ENCODE measurements at regions not wholly inside any gene's neighbourhood (a gene's known extent, or its start where the extent isn't known, plus 50 kb on each side); places are given as distances from the start of the nearest gene placed in this dataset.

DNA sequence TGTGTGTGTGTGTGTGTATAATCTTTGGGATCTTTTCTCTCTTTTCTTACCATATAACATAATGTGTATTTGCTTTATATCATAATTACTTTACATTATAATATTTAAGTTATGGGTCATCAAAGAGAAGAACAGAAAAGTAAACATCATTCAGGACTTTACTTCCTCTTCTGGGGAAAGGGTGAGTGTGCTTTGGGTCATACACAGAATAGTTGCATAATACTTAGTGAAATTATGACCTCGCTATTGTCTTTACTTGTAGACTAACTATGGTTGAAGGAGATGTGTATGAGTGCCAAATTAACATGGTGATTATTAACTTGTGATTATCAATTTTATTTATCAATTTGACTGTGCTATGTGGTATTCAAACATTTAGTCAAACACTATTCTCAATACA, 1086.9 kb downstream of the DIPK2A start:
- H3K36me3 ChIP-seq (ENCODE audit: insufficient read depth in 1 of 2, low read depth in 1 of 2) = no peaks in the 10 kb centered on the region
- TF ChIP-seq, protein P1, sequence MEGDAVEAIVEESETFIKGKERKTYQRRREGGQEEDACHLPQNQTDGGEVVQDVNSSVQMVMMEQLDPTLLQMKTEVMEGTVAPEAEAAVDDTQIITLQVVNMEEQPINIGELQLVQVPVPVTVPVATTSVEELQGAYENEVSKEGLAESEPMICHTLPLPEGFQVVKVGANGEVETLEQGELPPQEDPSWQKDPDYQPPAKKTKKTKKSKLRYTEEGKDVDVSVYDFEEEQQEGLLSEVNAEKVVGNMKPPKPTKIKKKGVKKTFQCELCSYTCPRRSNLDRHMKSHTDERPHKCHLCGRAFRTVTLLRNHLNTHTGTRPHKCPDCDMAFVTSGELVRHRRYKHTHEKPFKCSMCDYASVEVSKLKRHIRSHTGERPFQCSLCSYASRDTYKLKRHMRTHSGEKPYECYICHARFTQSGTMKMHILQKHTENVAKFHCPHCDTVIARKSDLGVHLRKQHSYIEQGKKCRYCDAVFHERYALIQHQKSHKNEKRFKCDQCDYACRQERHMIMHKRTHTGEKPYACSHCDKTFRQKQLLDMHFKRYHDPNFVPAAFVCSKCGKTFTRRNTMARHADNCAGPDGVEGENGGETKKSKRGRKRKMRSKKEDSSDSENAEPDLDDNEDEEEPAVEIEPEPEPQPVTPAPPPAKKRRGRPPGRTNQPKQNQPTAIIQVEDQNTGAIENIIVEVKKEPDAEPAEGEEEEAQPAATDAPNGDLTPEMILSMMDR (IDR thresholded peaks at IDR 0.05) = no peak
- intact Hi-C loops (cut with DNase I) = no loop called here

DNA sequence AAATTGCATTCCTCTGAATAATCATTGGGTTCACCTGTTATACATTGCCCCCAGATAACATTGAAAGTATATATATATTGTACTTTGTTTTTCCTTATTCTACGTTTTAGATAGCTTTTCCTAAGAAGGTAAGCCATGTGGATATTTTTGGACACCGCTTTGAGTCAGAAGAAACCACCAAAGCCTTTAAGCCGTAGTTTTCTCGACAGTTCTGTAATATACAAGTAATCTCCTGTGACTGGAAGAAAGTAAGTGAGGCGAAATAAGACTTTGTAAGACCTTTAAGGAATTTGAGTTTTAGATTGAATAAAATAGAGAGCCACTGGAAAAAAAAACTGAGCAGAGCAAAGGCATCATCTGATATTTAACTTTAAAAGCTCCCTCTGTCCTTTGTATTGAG, 1092.0 kb downstream of the DIPK2A start:
- Histone ChIP-seq H3K4me1 (no peaks in the 10 kb centered on the region), H3K27me3 (ENCODE audit: insufficient read depth in 3 of 3, low read length in 2 of 3) (no peaks in the 10 kb centered on the region), H3K4me3 (no peak overlapping the region), H3K36me3 (ENCODE audit: insufficient read depth in 1 of 2, low read depth in 1 of 2) (no peaks in the 10 kb centered on the region), H3K9me3 (no peaks in the 10 kb centered on the region), H3K27ac (no peak overlapping the region)
- no peak for DNase-seq
- ATAC-seq = no peak
- intact Hi-C loops (cut with DNase I) = no loop called here
- TF ChIP-seq, protein P1 (IDR thresholded peaks at IDR 0.05) = no peak
- 70 to 73% (median 70%) methylated on average over 5 of the region's 5 CpGs for WGBS, 3 donors

More for the DNA sequence above, 1086.9 kb downstream of the DIPK2A start:
- Histone ChIP-seq H3K27ac (no peak overlapping the region), H3K27me3 (ENCODE audit: insufficient read depth in 3 of 3, low read length in 2 of 3) (no peaks in the 10 kb centered on the region), H3K4me1 (no peaks in the 10 kb centered on the region), H3K4me3 (no peak overlapping the region), H3K9me3 (no peaks in the 10 kb centered on the region)
- 88 to 96% (median 94%) methylated on average over 1 of the region's 1 CpG for WGBS, 3 donors
- DNase-seq (no peak), ATAC-seq (no peak)

DNA sequence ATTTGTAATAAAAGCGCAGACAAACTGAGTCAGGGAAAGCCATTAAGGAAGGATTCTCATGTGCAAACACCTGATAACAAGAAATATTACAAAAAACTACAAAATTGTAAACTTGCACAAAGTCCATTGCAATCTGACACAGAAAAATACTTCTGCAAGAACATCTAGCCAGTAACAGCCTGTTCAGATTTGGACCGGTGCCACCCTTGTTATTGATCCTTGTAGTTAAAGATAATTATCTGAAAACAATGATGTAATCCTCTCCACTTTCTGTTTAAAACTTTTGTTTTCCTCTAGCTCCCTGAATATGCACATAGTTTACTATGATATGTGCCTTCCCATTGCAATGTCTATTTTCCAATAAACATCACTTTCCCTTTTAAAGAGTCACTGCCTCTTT, 1090.2 kb downstream of the PLOD2 start:
- Histone ChIP-seq H3K27ac (no peak overlapping the region), H3K9me3 (no peaks in the 10 kb centered on the region), H3K27me3 (ENCODE audit: insufficient read depth in 3 of 3, low read length in 2 of 3) (no peaks in the 10 kb centered on the region), H3K4me1 (no peaks in the 10 kb centered on the region), H3K36me3 (ENCODE audit: insufficient read depth in 1 of 2, low read depth in 1 of 2) (no peaks in the 10 kb centered on the region), H3K4me3 (no peak overlapping the region)
- ATAC-seq (no peak), DNase-seq (no peak)
- intact Hi-C loops (cut with DNase I) = no loop called here
- TF ChIP-seq, protein P1 (IDR thresholded peaks at IDR 0.05) = no peak
- WGBS, 3 donors = 96 to 98% (median 98%) methylated on average over 2 of the region's 2 CpGs

DNA sequence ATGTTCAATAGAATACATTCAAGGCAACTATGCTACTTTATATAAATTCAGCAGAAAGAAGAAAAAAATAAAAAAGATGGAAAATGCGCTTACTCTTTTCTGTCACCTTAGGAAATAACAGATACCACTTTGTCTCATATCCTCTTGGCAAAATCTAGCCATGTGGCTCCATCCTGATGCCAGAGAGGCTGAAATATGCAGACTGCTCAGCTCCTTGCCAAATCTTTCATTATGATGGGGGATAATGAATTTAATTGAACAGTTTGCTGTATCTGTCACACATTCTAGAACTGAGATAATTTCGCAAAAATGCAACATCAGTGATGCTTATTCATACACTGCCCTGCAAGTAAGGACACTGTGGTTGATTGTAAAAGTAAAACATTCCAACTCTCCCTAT, 1081.5 kb downstream of the PLOD2 start:
- ATAC-seq = no peak
- Histone ChIP-seq H3K4me1 (no peaks in the 10 kb centered on the region), H3K36me3 (ENCODE audit: insufficient read depth in 1 of 2, low read depth in 1 of 2) (no peaks in the 10 kb centered on the region), H3K27ac (no peak overlapping the region), H3K4me3 (no peak overlapping the region), H3K27me3 (ENCODE audit: insufficient read depth in 3 of 3, low read length in 2 of 3) (no peaks in the 10 kb centered on the region), H3K9me3 (no peaks in the 10 kb centered on the region)
- TF ChIP-seq, protein P1 (IDR thresholded peaks at IDR 0.05) = no peak
- DNase-seq = no peak
- intact Hi-C loops (cut with DNase I) = no loop called here
- 55 to 71% (median 69%) methylated on average over 2 of the region's 2 CpGs for WGBS, 3 donors

DNA sequence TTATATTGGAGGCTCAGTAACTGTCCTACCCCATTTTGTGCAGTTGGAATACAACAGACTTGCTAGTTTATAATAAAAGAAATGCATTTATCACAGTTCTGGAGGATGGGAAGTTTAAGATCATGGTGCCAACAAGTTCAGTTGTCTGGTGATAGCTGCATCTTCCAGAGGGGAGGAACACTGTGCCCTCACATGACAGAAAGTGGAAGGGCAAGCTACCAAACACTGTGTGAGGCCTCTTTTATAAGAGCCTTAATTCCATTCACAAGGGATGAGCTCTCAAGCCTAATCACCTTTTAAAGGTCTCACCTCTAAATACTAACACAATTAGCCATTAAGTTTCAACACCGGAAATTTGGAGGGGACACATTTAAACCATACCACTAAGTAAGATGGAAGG, 1073.9 kb downstream of the PLOD2 start:
- TF ChIP-seq, protein P1 (IDR thresholded peaks at IDR 0.05) = no peak
- no peak for DNase-seq
- 95 to 99% (median 97%) methylated on average over 1 of the region's 1 CpG for WGBS, 3 donors
- intact Hi-C loops (cut with DNase I) = no loop called here
- ATAC-seq = no peak
- no peak overlapping the region for H3K4me3 ChIP-seq
- no peaks in the 10 kb centered on the region for H3K36me3 ChIP-seq (ENCODE audit: insufficient read depth in 1 of 2, low read depth in 1 of 2)
- H3K27me3 ChIP-seq (ENCODE audit: insufficient read depth in 3 of 3, low read length in 2 of 3) = no peaks in the 10 kb centered on the region
- no peaks in the 10 kb centered on the region for H3K4me1 ChIP-seq
- no peak overlapping the region for H3K27ac ChIP-seq
- H3K9me3 ChIP-seq = no peaks in the 10 kb centered on the region
